DND-41 (cell line): ENCODE measurements at regions not wholly inside any gene's neighbourhood (a gene's known extent, or its start where the extent isn't known, plus 50 kb on each side); places are given as distances from the start of the nearest gene placed in this dataset.

Experiments
- ATAC-seq: fragments of 200-7000 bp; cut with Tn5 transposase; 3 replicates; pipeline ENCODE4 v1.9.1; 2021; ENCODE audit warnings: low read depth; ENCODE audit not compliant: insufficient read depth
- DNase-seq: peaks from one replicate; pipeline ENCODE4 v3.0.0-alpha.2; 2020
- H2AFZ ChIP-seq: 2 replicates; pipeline ENCODE4 v1.6.0; 2012; ENCODE audit warnings: low read depth, low read length
- H3K27ac ChIP-seq: 2 replicates; pipeline ENCODE4 v1.5.1; 2012; ENCODE audit warnings: low read length, inconsistent platforms
- H3K27me3 ChIP-seq: fragments of 200-600 bp; sonication (generic); 2 replicates; pipeline ENCODE4 v1.6.0; 2012; ENCODE audit warnings: low read length, mild to moderate bottlenecking, inconsistent platforms; ENCODE audit not compliant: insufficient read depth, poor library complexity
- H3K36me3 ChIP-seq: 2 replicates; pipeline ENCODE4 v1.5.1; 2012; ENCODE audit warnings: low read length, inconsistent platforms; ENCODE audit not compliant: insufficient read depth
- H3K4me1 ChIP-seq: 2 replicates; pipeline ENCODE4 v1.5.1; 2012; ENCODE audit warnings: mild to moderate bottlenecking, low read length; ENCODE audit not compliant: insufficient read depth
- H3K4me2 ChIP-seq: 2 replicates; pipeline ENCODE4 v1.6.0; 2012; ENCODE audit warnings: mild to moderate bottlenecking, moderate library complexity, low read length, inconsistent platforms; ENCODE audit not compliant: insufficient read depth
- H3K4me3 ChIP-seq, 2 experiments: fragments of 200-600 bp in 1 of 2; shearing (Covaris generic) in 1 of 2; 2 replicates each; pipeline ENCODE4 v1.5.1; 2012 to 2016; ENCODE audit warnings: inconsistent platforms in 2 of 2, low read length in 2 of 2, mild to moderate bottlenecking in 2 of 2, low read depth in 1 of 2, moderate library complexity in 1 of 2
- H3K79me2 ChIP-seq: 2 replicates; pipeline ENCODE4 v1.6.0; 2012; ENCODE audit warnings: low read length, inconsistent platforms; ENCODE audit not compliant: insufficient read depth
- H3K9ac ChIP-seq: 2 replicates; pipeline ENCODE4 v1.6.0; 2012; ENCODE audit warnings: low read depth, mild to moderate bottlenecking, inconsistent platforms, low read length, moderate library complexity
- H3K9me3 ChIP-seq: 2 replicates; pipeline ENCODE4 v1.5.1; 2012; ENCODE audit warnings: low read length, moderate library complexity, mild to moderate bottlenecking, inconsistent platforms; ENCODE audit not compliant: insufficient read depth, severe bottlenecking
- H4K20me1 ChIP-seq: 2 replicates; pipeline ENCODE4 v1.6.0; 2012; ENCODE audit warnings: low read length; ENCODE audit not compliant: insufficient read depth
- CTCF ChIP-seq: IDR thresholded peaks from 2 replicates; pipeline ENCODE4 v1.5.1; 2012; ENCODE audit warnings: borderline replicate concordance, low read length, moderate library complexity, mild to moderate bottlenecking; ENCODE audit not compliant: poor library complexity, severe bottlenecking; ENCODE audit errors: extremely low read depth
- EZH2 ChIP-seq: IDR thresholded peaks from 3 replicates; pipeline ENCODE4 v1.6.1; 2012; ENCODE audit warnings: borderline replicate concordance, low read depth, mild to moderate bottlenecking, moderate library complexity, low read length, inconsistent platforms; ENCODE audit not compliant: severe bottlenecking

GRCh38 chr6:155964544-155964943 is 508.9 kb upstream of the NOX3 start:
- H3K4me1 ChIP-seq, result no peaks in the 10 kb centered on the region
- TF ChIP-seq CTCF (no peak), EZH2 (no peak)
- H3K9me3 ChIP-seq, result no peaks in the 10 kb centered on the region
- no peaks in the 10 kb centered on the region for H3K27me3 ChIP-seq
- H3K79me2 ChIP-seq, result no peaks in the 10 kb centered on the region
- no peak for DNase-seq
- no peak overlapping the region for H3K9ac ChIP-seq
- no peak overlapping the region for H3K27ac ChIP-seq
- no peak overlapping the region for H2AFZ ChIP-seq
- no peak overlapping the region for H3K4me2 ChIP-seq
- no peaks in the 10 kb centered on the region for H3K36me3 ChIP-seq
- H3K4me3 ChIP-seq, result no peak overlapping the region
- no peaks in the 10 kb centered on the region for H4K20me1 ChIP-seq
- ATAC-seq, result no peak

GRCh38 chr6:155962276-155962675 is 506.6 kb upstream of the NOX3 start:
- no peak for TF ChIP-seq EZH2
- no peak for TF ChIP-seq CTCF
- no peak overlapping the region for H3K27ac ChIP-seq
- no peak overlapping the region for H3K4me3 ChIP-seq
- H3K4me1 ChIP-seq, result no peaks in the 10 kb centered on the region
- H3K36me3 ChIP-seq, result no peaks in the 10 kb centered on the region
- H3K27me3 ChIP-seq, result no peaks in the 10 kb centered on the region
- no peak overlapping the region for H3K4me2 ChIP-seq
- no peaks in the 10 kb centered on the region for H3K79me2 ChIP-seq
- no peak overlapping the region for H2AFZ ChIP-seq
- H3K9ac ChIP-seq, result no peak overlapping the region
- ATAC-seq, result no peak
- no peaks in the 10 kb centered on the region for H4K20me1 ChIP-seq
- DNase-seq, result no peak
- no peaks in the 10 kb centered on the region for H3K9me3 ChIP-seq

- H3K4me3 ChIP-seq, result no peak overlapping the region
These were observed 504.4 kb upstream of the NOX3 start for GRCh38 chr6:155959898-155960495.

GRCh38 chr6:155958550-155958949 is 502.9 kb upstream of the NOX3 start:
- Histone ChIP-seq H4K20me1 (no peaks in the 10 kb centered on the region), H3K4me1 (no peaks in the 10 kb centered on the region), H2AFZ (no peak overlapping the region), H3K27me3 (no peaks in the 10 kb centered on the region), H3K27ac (no peak overlapping the region), H3K4me3 (no peak overlapping the region), H3K36me3 (no peaks in the 10 kb centered on the region), H3K79me2 (no peaks in the 10 kb centered on the region), H3K4me2 (no peak overlapping the region), H3K9me3 (no peaks in the 10 kb centered on the region), H3K9ac (no peak overlapping the region)
- no peak for TF ChIP-seq CTCF
- DNase-seq (no peak), ATAC-seq (no peak)

More at GRCh38 chr6:155959898-155960495, 504.4 kb upstream of the NOX3 start:
- DNase-seq, result no peak
- H3K36me3 ChIP-seq, result no peaks in the 10 kb centered on the region
- no peaks in the 10 kb centered on the region for H3K4me1 ChIP-seq
- H3K9ac ChIP-seq, result no peak overlapping the region
- no peak for TF ChIP-seq EZH2
- H3K27me3 ChIP-seq, result no peaks in the 10 kb centered on the region
- H2AFZ ChIP-seq, result no peak overlapping the region
- no peak overlapping the region for H3K27ac ChIP-seq
- no peak overlapping the region for H3K4me2 ChIP-seq
- no peaks in the 10 kb centered on the region for H3K79me2 ChIP-seq
- ATAC-seq, result no peak
- H3K9me3 ChIP-seq, result no peaks in the 10 kb centered on the region
- no peaks in the 10 kb centered on the region for H4K20me1 ChIP-seq
